ENCODE measurements at regions not wholly inside any gene's neighbourhood (a gene's known extent, or its start where the extent isn't known, plus 50 kb on each side); places are given as distances from the start of the nearest gene placed in this dataset.

GRCh38 chr6:158876886-158877285 is 57.7 kb upstream of the EZR start:
- TF ChIP-seq CTCF (IDR thresholded peaks at IDR 0.05) (no peak), POLR2A (IDR thresholded peaks at IDR 0.05) (no peak)

Measured in esophagus squamous epithelium (tissue), 4 donors.